ENCODE measurements at regions not wholly inside any gene's neighbourhood (a gene's known extent, or its start where the extent isn't known, plus 50 kb on each side); places are given as distances from the start of the nearest gene placed in this dataset.

DNA sequence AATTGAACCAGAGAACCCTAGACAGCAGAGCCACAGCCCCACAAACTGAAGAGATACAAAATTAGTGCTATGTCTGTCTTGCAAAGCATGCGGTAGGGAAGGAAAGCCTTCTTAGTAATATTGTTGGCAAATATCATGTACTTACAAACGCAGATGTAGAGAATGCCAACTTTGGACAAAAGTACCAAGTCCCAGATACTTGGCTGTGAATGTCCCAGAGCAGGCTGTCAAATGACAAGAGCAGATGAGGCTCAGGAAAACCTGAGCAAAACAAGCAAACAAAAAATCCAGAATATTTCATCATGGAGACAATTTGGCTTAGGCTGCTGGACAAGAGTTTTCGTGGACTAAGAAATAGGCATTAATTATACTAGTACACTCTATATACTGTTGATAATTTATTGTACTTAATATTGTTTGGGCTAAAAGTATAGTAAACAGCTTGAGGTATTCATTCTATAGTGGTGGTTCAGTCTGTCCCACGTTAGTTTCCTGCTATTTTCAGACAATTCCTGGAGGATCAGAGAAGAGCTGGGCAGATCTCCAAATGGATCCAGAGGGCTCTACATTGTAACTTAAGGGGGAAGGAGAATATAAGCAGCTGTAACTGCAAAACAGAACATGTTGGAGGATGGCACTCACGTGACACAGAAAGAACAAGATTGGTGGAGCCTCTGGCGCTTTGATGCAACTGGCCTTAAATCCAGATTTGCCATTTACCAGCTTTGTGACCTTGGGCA lies 329.8 kb downstream of the ATP23 start:
- FAIRE-seq: no peak

DNA sequence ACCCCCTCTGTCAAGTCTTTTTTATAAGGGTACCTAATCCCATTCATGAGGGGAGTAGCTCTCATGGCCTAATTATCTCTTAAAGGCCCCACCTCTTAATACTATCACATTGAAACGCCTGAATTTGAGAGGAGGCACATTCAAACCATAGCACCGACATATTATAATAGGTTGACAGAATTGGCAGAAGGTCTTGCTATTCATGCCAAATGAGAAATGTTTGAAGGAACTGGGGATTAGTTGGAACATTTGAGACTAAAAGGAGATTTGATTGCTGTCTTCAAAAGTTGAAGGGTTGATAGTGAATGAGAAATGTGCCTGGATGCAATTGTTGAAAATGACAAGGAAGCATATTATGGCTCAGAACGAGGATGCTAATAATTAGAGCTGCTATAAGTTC lies 331.1 kb downstream of the ATP23 start:
- FAIRE-seq: no peak

DNA sequence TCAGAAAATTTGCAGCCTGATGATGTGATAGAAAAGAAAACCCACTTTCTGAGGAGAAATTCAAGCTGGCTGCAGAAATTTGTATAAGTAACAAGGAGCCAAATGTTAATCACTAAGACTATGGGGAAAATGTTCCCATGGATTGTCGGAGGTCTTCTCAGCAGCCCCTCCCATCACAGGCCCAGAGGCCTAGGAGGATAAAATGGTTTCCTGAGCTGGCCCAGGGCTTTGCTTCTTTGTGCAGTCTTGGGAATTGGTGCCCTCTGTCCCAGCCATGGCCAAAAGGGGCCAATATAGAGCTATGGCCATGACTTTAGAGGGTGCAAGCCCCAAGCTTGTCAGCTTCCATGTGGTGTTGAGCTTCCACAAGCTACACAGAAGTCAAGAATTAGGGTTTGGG lies 335.9 kb downstream of the ATP23 start:
- no peak for FAIRE-seq

DNA sequence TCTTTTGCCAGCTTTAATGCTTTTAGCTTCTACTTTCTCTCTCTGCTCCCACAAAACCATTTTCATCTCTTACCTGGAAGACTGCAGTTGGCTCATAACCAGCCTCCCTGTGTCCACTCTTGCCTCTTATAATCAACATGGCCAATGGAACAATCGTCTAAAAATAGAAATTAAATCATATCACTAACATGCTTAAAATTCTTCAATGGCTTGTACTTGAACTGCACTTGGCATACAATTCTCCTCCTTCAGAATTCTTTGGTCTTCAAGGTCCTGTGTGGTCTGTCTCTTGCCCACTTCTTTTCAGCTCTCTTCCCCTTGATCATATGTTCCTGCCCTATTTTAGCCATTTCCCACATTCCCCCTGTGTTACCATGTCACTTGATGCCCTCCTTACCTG lies 342.2 kb downstream of the ATP23 start:
- FAIRE-seq: no peak

DNA sequence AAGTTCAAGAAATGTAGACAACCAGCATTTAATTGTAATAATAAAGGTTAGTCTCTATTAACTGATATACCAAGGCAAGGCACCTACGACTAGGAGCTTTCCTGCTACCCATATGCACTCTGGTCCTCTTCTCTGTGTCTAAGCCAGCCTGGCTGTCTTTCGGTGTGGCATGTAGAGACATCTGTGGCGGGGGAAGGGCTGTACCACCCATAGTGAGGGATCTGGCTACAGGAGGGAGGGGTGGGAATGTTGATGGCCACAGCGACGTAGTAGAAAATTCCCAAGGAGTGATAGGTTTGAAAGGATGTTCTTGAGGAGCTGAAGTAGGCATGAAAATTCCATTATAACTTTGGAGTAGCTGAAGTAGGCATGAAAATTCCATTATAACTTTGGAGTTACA lies 344.2 kb downstream of the ATP23 start:
- FAIRE-seq: no peak

DNA sequence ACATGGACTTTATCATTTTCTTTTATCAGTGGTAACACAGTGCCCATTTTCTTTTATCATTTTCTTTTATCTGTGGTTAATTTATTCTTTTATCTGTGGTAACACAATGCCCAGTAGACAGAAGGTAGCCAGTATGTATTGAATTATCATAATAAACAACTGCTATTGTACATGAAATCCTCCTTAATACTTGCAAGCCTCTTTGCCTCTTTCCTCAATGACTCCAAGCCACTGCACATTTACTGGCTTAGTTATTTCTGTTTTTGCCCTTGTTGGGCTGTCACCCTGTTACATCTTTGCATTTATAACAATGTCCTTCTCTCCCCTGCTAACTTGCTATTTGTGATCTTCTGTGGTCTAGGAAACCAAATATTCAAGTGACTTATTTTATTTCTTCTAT lies 345.0 kb downstream of the ATP23 start:
- FAIRE-seq: no peak

DNA sequence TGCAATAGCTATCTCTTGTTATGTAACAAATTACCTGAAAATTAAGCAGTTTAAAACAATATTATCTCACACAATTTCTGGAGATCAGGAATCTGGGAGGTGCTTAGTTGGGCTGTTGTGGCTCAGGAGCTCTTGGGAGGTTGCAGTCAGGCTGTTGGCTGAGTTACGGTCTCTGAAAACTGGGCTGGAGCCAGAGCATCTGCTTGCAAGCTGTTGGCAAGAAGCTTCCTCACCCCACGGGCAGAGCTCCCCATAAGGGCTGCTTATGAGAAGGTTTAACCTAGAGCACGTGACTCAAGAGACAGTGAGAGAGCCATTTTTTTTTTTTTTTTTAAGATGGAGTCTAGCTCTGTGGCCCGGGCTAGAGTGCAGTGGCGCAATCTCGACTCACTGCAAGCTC lies 346.8 kb downstream of the ATP23 start:
- no peak for FAIRE-seq

DNA sequence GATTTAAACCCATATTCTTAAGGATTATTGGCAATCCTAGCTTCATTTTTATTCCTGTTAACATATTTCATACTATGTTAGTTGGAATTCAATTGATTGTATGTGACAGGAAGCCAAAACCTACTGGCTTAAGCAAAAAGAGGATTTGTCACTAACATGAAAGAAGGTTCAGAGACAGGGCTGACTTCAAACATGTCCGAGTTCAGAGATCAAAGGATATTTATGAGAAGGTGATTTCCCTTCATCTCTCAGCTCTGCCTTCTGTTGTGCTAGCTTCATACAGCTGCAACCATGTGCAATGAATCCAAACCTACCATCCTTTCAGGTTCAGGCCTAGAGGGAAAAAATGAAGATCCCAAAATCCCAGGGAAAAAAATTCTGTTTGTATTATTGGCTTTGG lies 349.7 kb downstream of the ATP23 start:
- no peak for FAIRE-seq

DNA sequence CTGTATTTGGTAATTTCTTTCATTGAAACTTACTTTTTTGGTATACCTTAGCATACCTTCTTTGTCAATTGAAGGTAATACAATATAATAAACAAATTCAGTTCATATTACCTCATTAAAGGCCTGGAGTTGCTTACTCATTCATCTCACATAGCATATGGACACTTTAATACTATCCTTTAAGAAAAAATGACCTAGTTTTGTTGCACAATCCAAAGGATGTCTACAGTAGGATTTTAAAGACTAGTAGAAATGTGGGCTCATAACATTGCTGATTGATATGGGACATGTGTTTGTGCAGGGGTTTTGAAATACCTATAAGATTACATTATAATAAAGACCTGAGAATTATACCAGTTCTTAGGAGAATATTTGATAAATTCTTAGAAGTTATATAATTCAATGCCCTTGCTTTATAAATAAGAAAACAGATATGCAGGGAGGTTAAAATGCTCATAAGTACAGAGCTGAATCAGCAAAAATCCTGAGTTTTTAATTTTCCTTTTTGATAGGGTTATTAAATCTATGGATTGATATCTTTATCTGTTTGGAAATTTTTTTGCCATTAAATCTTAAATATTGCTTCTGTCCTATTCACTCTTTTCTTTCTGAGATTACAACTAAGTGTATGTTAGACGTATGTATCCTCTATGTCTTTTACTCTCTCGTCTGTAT lies 352.1 kb downstream of the ATP23 start:
- FAIRE-seq: no peak

DNA sequence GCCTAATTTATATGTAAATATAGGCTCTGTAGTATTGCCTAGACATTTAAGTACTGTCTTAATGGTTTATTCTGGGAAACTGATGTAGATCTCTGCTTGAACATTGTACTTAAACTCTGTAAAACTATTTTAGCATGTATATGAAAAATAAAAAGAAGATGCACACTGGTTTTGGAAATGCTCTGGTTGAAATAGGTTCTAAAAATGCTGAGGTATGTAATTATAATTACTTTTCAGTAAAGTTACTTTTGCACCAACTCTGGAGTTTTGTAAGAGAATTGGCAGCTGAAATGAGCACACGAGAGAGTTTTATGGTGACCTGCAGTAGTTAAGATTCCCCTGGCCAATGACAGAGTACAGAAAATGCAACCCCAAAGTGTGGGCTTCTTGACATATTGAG lies 353.9 kb downstream of the ATP23 start:
- no peak for FAIRE-seq

DNA sequence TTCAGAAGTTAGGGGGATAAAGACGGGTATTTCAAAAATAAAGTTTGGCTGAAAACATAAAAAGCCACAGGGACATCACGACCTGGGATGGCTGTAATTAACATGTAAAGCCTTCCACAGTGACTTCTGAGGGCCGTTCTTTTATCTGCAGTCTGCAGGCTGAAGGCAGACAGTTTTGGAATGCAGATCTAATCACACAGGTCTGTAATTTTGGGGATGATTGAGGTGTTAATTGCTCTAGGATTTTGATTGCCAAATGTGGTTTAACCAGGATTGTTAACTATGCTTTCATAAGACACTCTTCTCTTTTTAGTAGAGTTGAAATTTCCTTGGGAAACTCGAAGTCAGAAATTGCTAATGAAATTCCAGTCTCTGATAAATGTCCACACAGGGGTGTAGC lies 355.5 kb downstream of the ATP23 start:
- no peak for FAIRE-seq

DNA sequence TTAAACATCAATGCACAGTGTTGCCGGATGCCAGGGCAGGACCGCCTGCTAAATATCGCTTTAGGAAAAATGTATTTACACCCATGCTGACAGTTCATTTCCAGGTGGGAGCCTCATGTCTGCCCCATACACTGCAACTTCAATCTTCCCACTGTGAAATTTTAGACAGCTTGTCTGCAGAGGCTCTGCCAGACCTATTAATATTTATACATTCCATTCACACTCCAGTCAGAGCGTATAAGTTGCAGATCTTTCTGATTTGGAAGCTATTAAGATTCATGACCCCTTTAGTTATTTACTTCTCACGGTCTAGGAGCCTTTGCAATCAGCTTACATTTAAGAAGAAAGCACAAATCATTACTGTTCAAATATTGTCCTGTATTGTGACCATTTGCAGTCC lies 357.4 kb downstream of the ATP23 start:
- no peak for FAIRE-seq

DNA sequence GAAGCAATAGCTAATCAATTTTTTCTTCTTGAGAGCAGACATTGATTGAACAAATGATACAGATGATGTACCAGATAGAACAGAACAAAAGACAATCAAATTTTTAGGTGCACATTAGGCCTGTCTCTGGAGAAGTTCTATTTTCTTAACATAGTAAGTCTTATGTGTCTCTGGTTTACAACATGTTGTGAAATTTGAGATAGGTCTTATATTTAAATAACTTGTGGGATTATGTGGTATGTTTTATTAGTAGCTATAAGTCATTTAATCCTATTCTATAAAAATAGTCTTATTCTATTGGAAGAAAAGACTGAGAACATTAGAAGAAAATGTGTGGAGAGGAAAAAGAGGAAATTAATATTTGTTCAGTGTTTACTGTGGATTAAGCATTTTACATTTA lies 358.0 kb downstream of the ATP23 start:
- FAIRE-seq: no peak

DNA sequence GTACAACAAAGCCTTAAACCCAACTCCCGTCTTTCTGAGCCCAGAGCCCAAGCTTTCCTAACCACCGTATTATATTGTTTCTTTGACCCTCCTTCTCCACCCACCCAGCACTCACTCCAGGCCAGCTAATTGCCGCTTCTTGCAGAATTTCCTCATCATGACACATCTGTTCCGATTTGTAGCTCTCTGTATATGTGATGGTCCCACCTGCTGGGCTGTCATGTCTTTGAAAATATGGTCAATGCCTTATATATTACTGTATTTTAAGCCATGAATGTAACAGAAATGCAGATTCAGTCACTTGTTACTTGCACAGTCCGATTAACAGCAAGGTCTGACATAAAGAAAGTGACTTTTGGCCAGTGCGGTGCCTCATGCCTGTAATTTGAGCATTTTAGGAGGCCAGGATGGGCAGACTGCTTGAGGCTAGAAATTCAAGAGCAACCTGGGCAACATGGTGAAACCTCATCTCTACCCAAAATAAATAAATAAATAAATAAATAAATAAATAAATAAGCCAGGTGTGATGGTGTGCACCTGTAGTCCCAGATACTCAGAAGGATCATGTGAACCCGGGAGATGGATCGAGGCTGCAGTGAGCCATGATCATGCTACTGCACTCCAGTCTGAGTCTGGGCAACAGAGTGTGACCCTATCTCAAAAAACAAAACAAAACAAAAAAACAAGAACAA lies 359.8 kb downstream of the ATP23 start:
- FAIRE-seq: no peak

DNA sequence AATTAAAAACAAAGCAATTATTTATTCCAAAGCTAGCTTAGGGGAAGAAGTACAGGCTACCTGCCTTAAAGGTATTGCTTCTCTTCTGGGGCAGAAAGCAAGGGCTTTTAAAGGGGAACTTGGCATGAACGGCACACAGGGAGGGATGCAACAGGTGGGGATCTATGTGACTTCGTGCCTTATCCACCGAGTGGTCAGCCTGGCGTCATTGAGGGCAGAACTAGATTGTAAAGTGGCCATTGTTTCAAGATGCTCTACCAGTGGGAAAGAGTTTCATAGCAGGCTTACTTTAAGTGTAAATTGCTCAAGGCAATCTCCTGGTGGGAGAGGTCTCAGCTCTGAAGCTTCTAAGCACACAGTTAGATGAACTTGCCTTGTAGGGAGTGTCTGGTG lies 360.4 kb downstream of the ATP23 start:
- FAIRE-seq: no peak

DNA sequence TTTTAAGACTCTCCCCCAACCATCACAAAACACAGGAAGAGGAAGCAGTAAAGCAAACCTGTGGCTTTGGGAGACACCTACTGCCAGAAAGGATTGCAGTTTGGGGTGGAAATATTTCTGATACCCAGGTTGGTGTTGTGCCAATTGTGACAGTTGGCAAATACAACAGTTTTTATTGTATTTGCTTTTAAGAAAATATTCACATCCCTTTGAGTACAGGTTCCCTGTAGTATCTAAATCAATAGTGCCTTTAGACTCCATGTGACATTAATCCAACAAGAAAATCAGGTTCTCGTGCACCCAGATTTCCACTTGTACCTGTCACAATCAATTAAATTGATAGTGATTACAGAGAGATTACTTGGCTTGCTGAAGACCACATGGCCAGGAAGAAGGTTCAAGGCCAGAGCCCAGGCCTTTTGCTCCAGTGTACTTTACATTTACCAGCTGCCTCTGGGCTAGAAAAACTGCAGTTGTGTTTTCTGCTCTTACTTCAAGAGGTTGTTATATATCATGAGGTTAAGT lies 361.2 kb downstream of the ATP23 start:
- no peak for FAIRE-seq

DNA sequence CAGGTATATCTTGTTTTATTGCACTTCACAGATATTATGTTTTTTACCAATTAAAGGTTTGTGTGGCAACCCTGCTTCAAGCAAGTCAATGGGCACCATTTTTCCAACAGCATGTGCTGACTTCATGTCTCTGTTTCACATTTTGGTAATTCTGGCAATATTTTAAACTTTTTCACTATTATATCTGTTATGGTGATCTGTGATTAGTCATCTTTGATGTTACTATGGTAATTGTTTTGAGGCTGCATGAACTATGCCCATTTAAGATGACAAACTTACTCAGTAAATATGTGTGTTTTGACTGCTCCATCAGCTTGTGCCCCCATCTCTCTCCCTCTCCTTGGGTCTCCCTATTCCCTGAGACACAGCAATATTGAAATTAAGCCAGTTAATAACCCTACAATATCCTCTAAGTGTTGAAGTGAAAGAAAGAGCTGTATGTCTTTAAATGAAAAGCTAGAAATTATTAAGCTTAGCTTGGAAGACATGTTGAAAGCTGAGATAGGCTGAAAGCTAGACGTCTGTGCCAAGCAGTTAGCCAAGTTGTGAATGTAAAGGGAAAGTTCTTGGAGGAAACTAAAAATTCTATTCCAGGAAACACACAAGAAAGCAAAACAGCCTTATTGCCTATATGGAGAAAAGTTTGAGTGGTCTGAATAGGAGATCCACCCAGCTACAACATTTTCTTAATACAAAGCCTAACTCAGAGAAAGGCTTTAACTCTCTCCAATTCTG lies 365.1 kb downstream of the ATP23 start:
- no peak for FAIRE-seq

DNA sequence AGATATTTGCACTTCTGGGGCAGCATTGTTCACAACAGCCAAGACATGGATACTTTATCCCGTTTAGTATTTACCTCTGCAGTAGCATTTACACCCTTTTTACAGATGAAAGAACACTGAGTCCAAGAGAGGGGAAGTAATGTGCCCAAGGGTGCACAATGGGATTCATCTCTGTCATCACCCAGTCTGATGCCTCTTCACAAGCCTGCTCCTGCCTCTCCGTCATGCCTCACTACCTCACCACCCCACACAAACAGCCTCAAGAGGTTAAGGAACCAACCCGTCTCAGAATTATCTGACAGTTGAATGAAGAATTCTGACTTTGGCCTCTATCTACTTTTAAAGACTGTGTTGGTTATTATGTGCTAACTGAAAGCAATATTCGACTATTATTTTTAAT lies 368.4 kb downstream of the ATP23 start:
- no peak for FAIRE-seq

DNA sequence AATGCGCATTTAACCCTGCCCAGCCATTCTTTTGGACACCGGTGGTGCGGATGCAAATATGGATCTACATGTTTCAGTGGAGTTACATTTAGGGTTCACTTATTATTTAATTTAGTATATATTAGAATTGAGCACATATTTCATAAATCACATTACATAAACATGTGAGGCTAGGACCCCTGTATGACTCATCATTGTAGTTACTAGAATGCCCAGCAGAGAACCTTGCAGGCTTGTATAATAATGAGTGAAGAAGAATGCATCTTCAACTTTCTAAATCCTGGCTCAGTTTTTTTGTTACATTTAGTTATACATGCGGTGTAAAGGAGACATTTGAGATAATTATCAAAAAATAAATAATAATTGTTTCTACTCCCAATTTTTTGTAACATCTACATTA lies 369.0 kb downstream of the ATP23 start:
- FAIRE-seq: no peak

DNA sequence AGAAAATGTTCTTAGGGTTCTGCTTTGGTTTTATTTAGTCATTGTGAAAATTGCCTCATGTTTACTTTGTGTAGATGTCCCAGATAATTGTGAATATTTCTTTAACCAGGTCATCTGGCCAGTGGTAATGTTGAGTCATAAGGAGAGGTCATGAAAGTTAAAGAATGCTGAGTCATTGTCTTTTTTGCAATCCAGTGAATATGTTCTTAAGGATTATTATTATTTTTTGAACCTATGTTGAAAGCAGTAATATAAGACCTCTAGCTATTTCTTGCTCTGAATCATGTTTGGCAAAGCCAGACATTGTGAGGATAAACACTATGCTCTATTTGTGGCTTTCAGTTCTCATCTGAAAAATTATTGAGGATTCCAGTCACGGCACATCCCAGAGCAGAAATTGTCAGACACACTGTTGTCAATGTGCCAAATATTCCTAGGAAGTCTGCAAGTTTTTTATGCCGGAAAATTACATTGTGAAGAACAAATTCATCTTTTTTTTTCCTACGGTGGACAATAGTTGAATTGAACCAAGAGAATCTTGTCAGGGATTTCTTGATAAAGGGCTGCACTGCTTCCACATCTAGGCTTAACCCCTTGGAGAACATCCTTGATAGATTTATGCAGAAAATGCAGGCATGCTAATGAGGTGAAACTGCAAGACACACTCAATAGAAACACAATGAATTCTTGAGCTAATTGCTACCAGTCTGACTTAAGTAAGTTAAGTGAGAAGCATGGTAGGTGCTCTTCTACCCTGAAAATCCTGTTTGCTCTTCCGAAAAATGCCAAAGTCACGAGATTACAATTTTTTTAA lies 369.6 kb downstream of the ATP23 start:
- FAIRE-seq: no peak

DNA sequence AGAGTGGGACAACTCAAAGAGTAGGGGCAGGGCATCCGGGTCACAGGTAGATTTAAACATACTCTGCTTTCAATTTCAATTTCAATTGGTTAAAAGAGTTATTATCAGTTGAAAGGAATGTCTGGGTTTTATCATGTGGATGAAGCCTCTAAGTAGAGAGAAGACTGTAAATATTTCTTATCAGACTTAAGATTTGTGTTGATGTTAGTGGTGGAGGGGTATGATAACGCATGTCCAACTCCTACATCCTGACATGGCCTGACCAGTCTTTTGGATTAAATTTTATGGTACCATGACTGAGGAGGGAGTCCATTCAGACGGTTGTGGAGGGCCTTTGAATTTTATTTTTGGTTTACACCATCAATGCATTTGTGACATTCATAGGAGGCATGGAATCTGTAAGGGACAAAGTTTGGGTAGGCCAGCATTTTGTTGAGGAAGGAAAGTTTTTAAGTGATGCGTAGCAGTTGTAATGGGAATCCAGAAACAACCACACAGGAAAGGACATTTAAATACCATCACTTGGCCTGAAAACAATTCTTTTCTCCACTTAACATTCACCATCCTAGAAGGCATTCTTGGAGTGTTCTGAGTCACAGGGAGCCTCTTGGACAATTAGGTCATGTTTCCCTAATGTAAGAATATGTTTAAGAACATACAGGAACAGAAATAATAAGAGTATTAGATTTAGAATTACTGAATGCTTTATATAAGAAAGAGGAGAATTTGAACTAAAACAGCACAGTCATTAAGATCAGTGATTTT lies 371.9 kb downstream of the ATP23 start:
- FAIRE-seq: no peak

DNA sequence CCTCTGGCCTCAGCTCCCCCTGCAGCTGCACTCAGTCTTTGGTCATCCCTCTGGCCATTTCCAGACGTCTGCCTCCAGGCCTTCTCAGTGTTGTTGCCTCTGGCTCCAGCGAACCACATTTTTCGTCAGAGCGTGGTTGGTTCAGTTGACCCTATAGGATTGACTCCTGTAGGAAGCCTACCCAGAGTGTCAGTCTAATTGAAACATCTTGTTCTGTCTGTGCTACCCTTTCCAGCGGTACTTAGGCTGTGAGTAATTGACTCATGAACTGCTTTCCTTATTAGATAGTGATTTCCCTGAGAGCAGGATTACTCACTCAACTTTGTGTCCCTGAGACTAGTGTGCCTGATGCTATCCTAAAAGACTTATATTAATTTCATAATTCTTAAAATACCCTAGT lies 373.2 kb downstream of the ATP23 start:
- FAIRE-seq: no peak
